GM12878 (cell line): ENCODE measurements at regions not wholly inside any gene's neighbourhood (a gene's known extent, or its start where the extent isn't known, plus 50 kb on each side); places are given as distances from the start of the nearest gene placed in this dataset.

Source experiments
- ATAC-seq: fragments of 200-7000 bp; cut with Tn5 transposase; 3 replicates; pipeline ENCODE4 v1.9.1; 2020; ENCODE audit warnings: mild to moderate bottlenecking, moderate library complexity
- BruUV-seq: library from RNA; stranded (reverse); fragments of 400-500 nt; replicated peaks from 2 replicates; lab custom pipeline; 2021; lab: Mats Ljungman, UMichigan
- CTCF ChIA-PET: fragments of 300-600 bp; sonication (Branson Sonifier 250); formaldehyde crosslinking; extraction: SDS; loops from one replicate; lab custom pipeline; 2021; ENCODE audit warnings: inconsistent platforms; lab: Yijun Ruan, JAX
- POLR2A ChIA-PET: fragments of 350-600 bp; formaldehyde crosslinking; extraction: SDS; loops from one replicate; lab custom pipeline; 2021; ENCODE audit warnings: inconsistent platforms; lab: Charles Lee
- RAD21 ChIA-PET: fragments of 300-600 bp; sonication (Branson Sonifier 250); formaldehyde crosslinking; loops from one replicate; lab custom pipeline; 2023; ENCODE audit warnings: antibody characterized with exemption; ENCODE audit not compliant: unreplicated experiment; lab: Charles Lee
- SMC1A ChIA-PET: fragments of 300-600 bp; sonication (Branson Sonifier 250); formaldehyde crosslinking; loops from one replicate; lab custom pipeline; 2023; ENCODE audit not compliant: unreplicated experiment, uncharacterized antibody; lab: Charles Lee
- DNase-seq: peaks from one replicate; pipeline ENCODE4 v3.0.0-alpha.2; 2011; ENCODE audit warnings: low read depth, low spot score
- FAIRE-seq: peaks from 3 replicates; lab custom pipeline; 2011; peaks lifted over from hg19 to GRCh38; lab: Jason Lieb, UNC
- H2AFZ ChIP-seq: 2 replicates; pipeline ENCODE4 v1.6.0; 2011; ENCODE audit warnings: low read depth, low read length, control low read depth; ENCODE audit not compliant: control insufficient read depth
- H3K27ac ChIP-seq: 2 replicates; pipeline ENCODE4 v1.5.1; 2011; ENCODE audit warnings: control low read depth; ENCODE audit not compliant: control insufficient read depth, insufficient read depth
- H3K27me3 ChIP-seq, 2 experiments: replicated peaks in 1 of 2; 2 replicates each; pipeline versions ENCODE4 v1.6.0 to v1.6.1; 2011; ENCODE audit warnings: low read length in 1 of 2; ENCODE audit not compliant: control insufficient read depth in 2 of 2, insufficient read depth in 2 of 2
- H3K36me3 ChIP-seq, 2 experiments: 2 replicates each; pipeline ENCODE4 v1.5.1; 2011; ENCODE audit warnings: low read length in 1 of 2; ENCODE audit not compliant: control insufficient read depth in 2 of 2, insufficient read depth in 2 of 2
- H3K4me1 ChIP-seq: 2 replicates; pipeline ENCODE4 v1.6.1; 2011; ENCODE audit warnings: mild to moderate bottlenecking, low read length, moderate library complexity, mixed read lengths; ENCODE audit not compliant: control insufficient read depth, insufficient read depth
- H3K4me2 ChIP-seq: 2 replicates; pipeline ENCODE4 v1.6.0; 2011; ENCODE audit warnings: control low read depth; ENCODE audit not compliant: control insufficient read depth, insufficient read depth
- H3K4me3 ChIP-seq: fragments of 200-600 bp; sonication (generic); 2 replicates; pipeline ENCODE4 v1.5.1; 2016
- H3K79me2 ChIP-seq: 2 replicates; pipeline ENCODE4 v1.6.0; 2011; ENCODE audit warnings: low read length; ENCODE audit not compliant: control insufficient read depth, insufficient read depth
- H3K9ac ChIP-seq: 2 replicates; pipeline ENCODE4 v1.8.0; 2011; ENCODE audit warnings: low read length, control low read depth, mixed read lengths; ENCODE audit not compliant: control insufficient read depth, insufficient read depth
- H3K9me3 ChIP-seq: replicated peaks from 3 replicates; pipeline ENCODE4 v1.5.1; 2011; ENCODE audit warnings: mild to moderate bottlenecking, low read length; ENCODE audit not compliant: control insufficient read depth, insufficient read depth
- H4K20me1 ChIP-seq: 2 replicates; pipeline ENCODE4 v1.6.0; 2011; ENCODE audit not compliant: control insufficient read depth, insufficient read depth
- BHLHE40 ChIP-seq, 2 experiments: fragments of 450-650 bp in 1 of 2; IDR thresholded peaks; 2 replicates each; pipeline ENCODE4 v1.6.1; 2011 to 2017; ENCODE audit warnings: low read depth in 2 of 2, borderline replicate concordance in 1 of 2, improper control_type of control experiment in 1 of 2, low read length in 1 of 2, mild to moderate bottlenecking in 1 of 2
- CHD4 ChIP-seq: fragments of 200-600 bp; sonication (generic); IDR thresholded peaks from 2 replicates; pipeline ENCODE4 v1.6.1; 2016; ENCODE audit warnings: mild to moderate bottlenecking
- EP300 ChIP-seq, 2 experiments: fragments of 150-350 bp in 1 of 2; IDR thresholded peaks; 2 replicates each; pipeline ENCODE4 v1.6.1; 2011 to 2012; ENCODE audit warnings: low read depth in 2 of 2, low read length in 2 of 2, borderline replicate concordance in 1 of 2, improper control_type of control experiment in 1 of 2, inconsistent platforms in 1 of 2; ENCODE audit not compliant: control insufficient read depth in 1 of 2
- KDM1A ChIP-seq: fragments of 200-600 bp; sonication (generic); IDR thresholded peaks from 2 replicates; pipeline ENCODE4 v1.6.1; 2016; ENCODE audit warnings: borderline replicate concordance
- POLR2AphosphoS2 ChIP-seq: IDR thresholded peaks from 2 replicates; pipeline ENCODE4 v1.6.1; 2011; ENCODE audit warnings: low read depth, mild to moderate bottlenecking, low read length, improper control_type of control experiment, moderate library complexity
- POLR2AphosphoS5 ChIP-seq: IDR thresholded peaks from 2 replicates; pipeline ENCODE4 v1.6.1; 2011; ENCODE audit warnings: mild to moderate bottlenecking, low read length, inconsistent platforms
- SMAD1 ChIP-seq: fragments of 450-650 bp; IDR thresholded peaks from 2 replicates; pipeline ENCODE4 v1.6.1; 2018; ENCODE audit warnings: mild to moderate bottlenecking, low read depth; ENCODE audit not compliant: partially characterized antibody
- SMARCA5 ChIP-seq: fragments of 450-650 bp; IDR thresholded peaks from 2 replicates; pipeline ENCODE4 v1.6.1; 2017; ENCODE audit warnings: mild to moderate bottlenecking
- ZSCAN29 ChIP-seq: fragments of 450-650 bp; IDR thresholded peaks from 2 replicates; pipeline ENCODE4 v1.6.1; 2017; ENCODE audit warnings: mild to moderate bottlenecking, moderate library complexity
- WGBS: methylation state at CpG from one replicate; pipeline ENCODE4 v1.1.6; 2016; ENCODE audit warnings: low lambda C conversion rate; ENCODE audit not compliant: insufficient replicate concordance, insufficient coverage; ENCODE audit errors: missing lambda C conversion rate; 5-methylcytosine and 5-hydroxymethylcytosine counted together
- in situ Hi-C: fragments of 300-500 bp; cut with MboI; formaldehyde crosslinking; loops from 9 replicates; pipeline ENCODE4 v1.14.3; 2018; ENCODE audit warnings: mixed read lengths
- intact Hi-C: fragments of 100-400 bp; cut with micrococcal nuclease; formaldehyde crosslinking; loops from one replicate; pipeline ENCODE4 v1.14.2; 2022; ENCODE audit not compliant: unreplicated experiment

DNA sequence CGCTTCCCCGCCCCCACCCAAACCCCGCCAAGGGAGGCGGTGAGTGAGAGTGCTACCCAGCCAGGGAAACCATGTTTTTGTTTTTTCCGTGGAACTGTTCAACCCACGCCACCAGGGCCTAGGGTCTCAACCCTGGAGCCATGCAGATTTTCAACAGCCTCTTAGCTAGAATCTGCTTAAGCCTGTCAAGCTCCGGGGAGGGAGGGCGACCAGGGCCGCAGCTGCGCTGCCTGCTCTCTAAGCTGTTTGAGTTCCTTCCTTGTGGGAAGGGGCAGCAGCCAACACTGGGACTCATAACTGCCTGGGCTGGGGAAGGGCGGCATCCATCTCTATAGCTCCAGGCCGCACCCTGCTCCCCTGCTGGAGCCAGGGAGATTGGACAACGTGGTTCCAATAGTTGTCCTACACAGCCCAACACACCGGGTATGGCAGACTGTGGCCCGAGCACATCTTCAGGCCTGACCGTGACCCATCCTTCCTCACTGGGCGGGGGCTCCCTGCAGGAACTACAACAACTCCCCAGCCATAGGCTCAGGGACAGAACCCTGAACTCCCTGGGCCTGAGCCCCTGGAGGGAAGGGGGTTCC is 1065.7 kb upstream of the MANEA start:
- Histone ChIP-seq H3K36me3 (no peaks in the 10 kb centered on the region), H3K4me1 (no peaks in the 10 kb centered on the region), H4K20me1 (no peaks in the 10 kb centered on the region), H3K27me3 (no peaks in the 10 kb centered on the region), H3K4me3 (no peak overlapping the region), H3K27ac (no peak overlapping the region), H2AFZ (no peak overlapping the region), H3K79me2 (no peaks in the 10 kb centered on the region), H3K4me2 (no peak overlapping the region), H3K9me3 (no peaks in the 10 kb centered on the region), H3K9ac (no peak overlapping the region)
- intact Hi-C loops: no loop called here
- BruUV-seq: no TSS peak
- in situ Hi-C loops: no loop called here
- FAIRE-seq (no peak), ATAC-seq (no peak), DNase-seq (no peak)
- ChIA-PET RAD21 (no interaction called here), CTCF (no interaction called here), POLR2A (no interaction called here), SMC1A (no interaction called here)
- TF ChIP-seq POLR2AphosphoS5 (no peak), ZSCAN29 (no peak), SMAD1 (no peak), KDM1A (no peak), POLR2AphosphoS2 (no peak), CHD4 (no peak), BHLHE40 (IDR thresholded peaks at IDR 0.05; ENCODE audit: borderline replicate concordance in 1 of 2, low read depth in 2 of 2, low read length in 1 of 2) (no peak), SMARCA5 (no peak), EP300 (IDR thresholded peaks at IDR 0.05; ENCODE audit: borderline replicate concordance in 1 of 2, control insufficient read depth in 1 of 2, low read depth in 2 of 2, low read length in 2 of 2) (no peak)
- WGBS: 35% methylated on average over 13 of the region's 17 CpGs
